ENCODE measurements at regions not wholly inside any gene's neighbourhood (a gene's known extent, or its start where the extent isn't known, plus 50 kb on each side); places are given as distances from the start of the nearest gene placed in this dataset.

- no peak for DNase-seq
These were observed 61.5 kb upstream of the LHX1 start for GRCh38 chr17:36875698-36876293.

GRCh38 chr17:36876966-36877365 is 60.3 kb upstream of the LHX1 start:
- no peak for DNase-seq

GRCh38 chr17:36877771-36878170 is 59.5 kb upstream of the LHX1 start:
- no peak for DNase-seq

DNA sequence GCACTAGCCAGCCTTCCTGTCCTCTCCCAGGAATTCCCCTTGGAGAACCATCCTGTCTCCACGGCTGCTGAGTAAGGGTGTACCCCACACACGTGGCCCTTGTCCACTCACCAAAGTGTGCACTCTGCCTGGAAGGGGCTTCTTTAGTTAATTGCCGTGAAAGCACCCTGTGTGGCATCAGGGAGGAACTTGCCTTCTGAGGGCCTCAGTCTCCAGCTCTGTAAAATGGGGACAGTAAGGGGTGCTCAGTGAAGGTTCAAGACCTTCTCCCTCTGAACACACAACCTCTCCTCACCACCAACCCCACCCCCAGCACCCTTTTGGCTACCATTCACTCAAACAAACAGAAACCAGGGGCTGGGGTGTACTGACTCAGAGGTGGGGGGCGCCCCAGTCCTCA is 59.1 kb upstream of the LHX1 start:
- no peak for DNase-seq

GRCh38 chr17:36879027-36879426 is 58.2 kb upstream of the LHX1 start:
- no peak for DNase-seq

- no peak for DNase-seq
These were observed 57.6 kb upstream of the LHX1 start for GRCh38 chr17:36879624-36880131.

DNA sequence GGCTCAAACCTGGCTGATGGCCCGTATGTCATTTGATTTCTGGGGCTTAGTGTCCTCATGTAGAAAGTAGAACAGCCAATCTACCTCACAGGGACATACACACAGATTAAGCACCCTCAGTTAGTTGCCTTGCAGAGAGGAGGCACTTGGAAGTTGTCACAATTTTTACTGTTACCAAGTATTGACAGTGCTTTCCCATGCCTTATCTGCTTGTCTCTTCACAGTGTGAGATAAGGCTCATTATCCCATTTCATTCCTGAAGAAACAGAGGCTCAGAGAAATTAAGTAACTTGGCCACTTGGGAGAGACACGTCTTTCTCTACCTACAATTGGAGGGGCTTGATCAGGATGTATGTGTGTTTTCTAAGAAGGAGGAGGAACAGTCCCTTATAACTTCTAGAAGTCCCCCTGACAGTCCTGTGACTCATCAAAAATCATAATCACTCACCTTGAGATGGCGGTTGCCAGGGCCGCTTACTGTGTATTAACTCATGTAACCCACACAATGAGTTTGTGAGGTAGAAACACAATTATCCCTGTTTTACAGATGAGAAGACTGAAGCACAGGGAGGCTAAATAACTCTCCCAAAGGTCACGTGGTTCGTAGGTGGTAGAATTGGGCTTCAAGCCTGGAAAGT is 56.9 kb upstream of the LHX1 start:
- DNase-seq, result no peak

- no peak for DNase-seq
These were observed 56.0 kb upstream of the LHX1 start for GRCh38 chr17:36881323-36881722.

- no peak for DNase-seq
These were observed 52.7 kb upstream of the LHX1 start for GRCh38 chr17:36884495-36885152.

DNA sequence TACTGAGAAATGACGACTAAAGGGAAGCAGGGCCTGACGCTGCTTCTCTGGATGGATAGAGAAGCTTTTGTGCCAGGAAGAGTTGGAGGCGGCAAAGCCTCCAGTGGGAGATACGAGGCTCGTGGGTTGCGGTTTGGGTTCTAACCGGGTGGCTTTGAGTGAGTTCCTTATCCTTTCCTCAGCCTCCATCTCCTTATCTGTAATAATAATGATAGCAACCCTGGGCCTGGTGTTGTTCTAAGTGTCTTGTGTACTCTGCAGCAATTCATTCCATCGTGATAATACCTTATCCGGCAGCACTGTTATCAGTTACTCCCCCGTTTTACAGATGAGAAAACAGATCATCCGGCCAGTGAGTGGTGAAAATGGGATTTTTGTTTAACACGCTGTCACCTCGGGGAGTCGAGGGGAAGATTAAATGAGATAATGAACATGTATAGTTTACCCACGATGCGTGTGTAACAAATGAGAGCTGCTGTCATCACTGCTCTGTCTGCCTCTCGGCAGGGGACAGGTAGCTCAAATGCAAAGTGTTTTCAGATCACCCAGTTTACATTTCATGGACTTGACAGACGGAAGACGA is 52.0 kb upstream of the LHX1 start:
- no peak for DNase-seq

DNA sequence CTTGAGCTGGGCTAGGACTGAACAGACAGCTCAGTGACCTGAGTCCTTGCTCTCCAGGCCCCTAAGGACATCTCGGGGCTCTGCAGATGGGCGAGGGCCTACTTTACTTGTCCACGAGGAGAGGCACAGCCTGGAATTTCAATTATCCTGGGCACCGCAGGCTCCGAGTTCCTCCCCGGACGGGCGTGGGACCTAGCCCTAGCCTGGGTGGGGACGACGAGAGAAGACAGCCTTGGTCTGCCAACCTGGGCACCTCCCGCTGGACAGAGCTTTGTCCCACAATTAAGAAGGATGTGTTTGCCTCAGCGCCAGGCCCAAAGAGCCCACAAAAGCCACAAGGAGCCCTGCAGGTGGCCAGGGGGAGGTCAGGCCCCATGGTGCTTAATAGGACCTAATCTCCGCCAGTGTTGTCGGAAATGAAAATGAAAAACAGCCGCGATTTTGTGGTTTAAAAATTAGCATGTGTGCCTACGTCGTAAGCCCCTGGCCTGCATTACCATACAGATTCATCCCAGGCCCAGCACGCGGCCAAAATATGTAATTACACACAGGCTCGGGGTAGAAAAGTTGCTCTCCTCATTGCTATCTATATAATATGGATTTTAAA is 51.4 kb upstream of the LHX1 start:
- DNase-seq, result no peak
